OCI-LY7 (cell line): ENCODE measurements at regions not wholly inside any gene's neighbourhood (a gene's known extent, or its start where the extent isn't known, plus 50 kb on each side); places are given as distances from the start of the nearest gene placed in this dataset.

ENCODE experiments used
- CTCF ChIP-seq: fragments of 200-600 bp; sonication (generic); conservative IDR thresholded peaks from 2 replicates; pipeline ENCODE4 v1.5.1; 2014; ENCODE audit warnings: mild to moderate bottlenecking, antibody characterized with exemption, low read length, moderate library complexity, mixed read lengths
- EZH2phosphoT487 ChIP-seq: fragments of 200-600 bp; sonication (generic); IDR thresholded peaks from 2 replicates; pipeline ENCODE4 v1.6.1; 2018; ENCODE audit warnings: low read depth, borderline replicate concordance, mild to moderate bottlenecking, mixed run types, antibody characterized with exemption, low read length, moderate library complexity, mixed read lengths

GRCh38 chr10:6885284-6885683 lies 305.2 kb upstream of the PRKCQ start:
- TF ChIP-seq CTCF (no peak), EZH2phosphoT487 (no peak)
